Upper lobe of left lung (tissue), 4 donors: ENCODE measurements at regions not wholly inside any gene's neighbourhood (a gene's known extent, or its start where the extent isn't known, plus 50 kb on each side); places are given as distances from the start of the nearest gene placed in this dataset.

ENCODE experiments used
- EP300 ChIP-seq, 4 donors: sonication (generic); formaldehyde crosslinking; IDR thresholded peaks; one replicate each; pipeline ENCODE4 v1.5.1; 2017; ENCODE audit warnings: antibody characterized with exemption in 4 of 4, control low read depth in 2 of 4
- POLR2A ChIP-seq, 4 donors: fragments of 450-650 bp; IDR thresholded peaks; one replicate each; pipeline ENCODE4 v1.5.1; 2016 to 2017; ENCODE audit warnings: antibody characterized with exemption in 4 of 4, mild to moderate bottlenecking in 2 of 4

DNA sequence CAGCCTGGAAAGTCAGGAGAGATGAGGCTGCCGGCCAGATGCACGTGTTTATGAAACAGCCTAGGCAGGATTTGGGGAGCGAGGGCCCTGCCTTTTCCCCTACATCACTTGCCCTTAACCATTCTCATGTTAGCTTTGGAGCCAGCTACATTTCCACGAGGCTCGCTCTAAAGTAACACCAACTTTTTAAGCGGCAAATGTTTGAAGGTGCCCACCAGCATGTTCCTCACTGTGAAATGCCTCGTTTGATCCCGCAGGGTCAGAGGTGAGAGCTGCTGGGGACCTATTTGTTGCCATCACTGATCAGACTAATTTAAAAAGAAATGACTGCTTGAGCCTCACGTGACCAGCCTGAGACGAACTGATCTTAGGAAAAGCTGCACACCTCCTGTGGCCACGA lies 51.6 kb upstream of the DACT2 start:
- no peak for TF ChIP-seq POLR2A (IDR thresholded peaks at IDR 0.05)
- TF ChIP-seq EP300 (IDR thresholded peaks at IDR 0.05) = no peak
